ENCODE measurements at regions not wholly inside any gene's neighbourhood (a gene's known extent, or its start where the extent isn't known, plus 50 kb on each side); places are given as distances from the start of the nearest gene placed in this dataset.

DNA sequence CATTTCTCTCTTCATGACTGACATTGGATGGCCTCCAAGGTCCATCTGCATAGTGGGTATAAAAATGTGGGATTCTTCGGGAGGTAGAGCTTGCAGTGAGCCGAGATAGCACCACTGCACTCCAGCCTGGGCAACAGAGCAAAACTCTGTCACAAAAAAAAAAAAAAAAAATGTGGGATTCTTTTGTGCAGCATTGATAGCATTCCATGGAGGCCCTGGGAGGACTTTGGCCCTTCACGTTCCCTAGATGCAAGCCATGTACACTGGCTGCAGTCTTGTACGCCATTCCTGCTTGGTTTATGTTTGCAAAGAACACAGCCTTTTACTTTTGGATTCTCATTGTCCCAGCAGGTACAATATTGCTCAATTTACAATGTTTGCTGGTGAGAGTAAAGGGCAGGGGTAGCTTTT lies 157.8 kb downstream of the SLCO4C1 start (continued):
- TF ChIP-seq, protein P1, sequence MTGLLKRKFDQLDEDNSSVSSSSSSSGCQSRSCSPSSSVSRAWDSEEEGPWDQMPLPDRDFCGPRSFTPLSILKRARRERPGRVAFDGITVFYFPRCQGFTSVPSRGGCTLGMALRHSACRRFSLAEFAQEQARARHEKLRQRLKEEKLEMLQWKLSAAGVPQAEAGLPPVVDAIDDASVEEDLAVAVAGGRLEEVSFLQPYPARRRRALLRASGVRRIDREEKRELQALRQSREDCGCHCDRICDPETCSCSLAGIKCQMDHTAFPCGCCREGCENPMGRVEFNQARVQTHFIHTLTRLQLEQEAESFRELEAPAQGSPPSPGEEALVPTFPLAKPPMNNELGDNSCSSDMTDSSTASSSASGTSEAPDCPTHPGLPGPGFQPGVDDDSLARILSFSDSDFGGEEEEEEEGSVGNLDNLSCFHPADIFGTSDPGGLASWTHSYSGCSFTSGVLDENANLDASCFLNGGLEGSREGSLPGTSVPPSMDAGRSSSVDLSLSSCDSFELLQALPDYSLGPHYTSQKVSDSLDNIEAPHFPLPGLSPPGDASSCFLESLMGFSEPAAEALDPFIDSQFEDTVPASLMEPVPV (CRISPR knock-in tag; IDR thresholded peaks at IDR 0.05), result no peak
- 0 out of 2 replicates have a peak, but pooled peaks have one; percentile 62 for TF ChIP-seq ZNF124 (CRISPR knock-in tag; IDR thresholded peaks at IDR 0.05)
- peak; percentile 84 for TF ChIP-seq PHF21A (CRISPR knock-in tag; IDR thresholded peaks at IDR 0.05)
- no peak for TF ChIP-seq YEATS2 (CRISPR knock-in tag; IDR thresholded peaks at IDR 0.05; ENCODE audit: borderline replicate concordance)
- peak; percentile 69 for TF ChIP-seq MED1 (CRISPR knock-in tag; IDR thresholded peaks at IDR 0.05)
- no peak for TF ChIP-seq ZNF30 (CRISPR knock-in tag; IDR thresholded peaks at IDR 0.05)
- peak; percentile 83 for TF ChIP-seq ZMYM4 (CRISPR knock-in tag; IDR thresholded peaks at IDR 0.05)
- TF ChIP-seq MXD4 (CRISPR knock-in tag; IDR thresholded peaks at IDR 0.05), result no peak
- TF ChIP-seq, protein P2, sequence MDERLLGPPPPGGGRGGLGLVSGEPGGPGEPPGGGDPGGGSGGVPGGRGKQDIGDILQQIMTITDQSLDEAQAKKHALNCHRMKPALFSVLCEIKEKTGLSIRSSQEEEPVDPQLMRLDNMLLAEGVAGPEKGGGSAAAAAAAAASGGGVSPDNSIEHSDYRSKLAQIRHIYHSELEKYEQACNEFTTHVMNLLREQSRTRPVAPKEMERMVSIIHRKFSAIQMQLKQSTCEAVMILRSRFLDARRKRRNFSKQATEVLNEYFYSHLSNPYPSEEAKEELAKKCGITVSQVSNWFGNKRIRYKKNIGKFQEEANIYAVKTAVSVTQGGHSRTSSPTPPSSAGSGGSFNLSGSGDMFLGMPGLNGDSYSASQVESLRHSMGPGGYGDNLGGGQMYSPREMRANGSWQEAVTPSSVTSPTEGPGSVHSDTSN (CRISPR knock-in tag; IDR thresholded peaks at IDR 0.05), result no peak
- no peak for TF ChIP-seq CBFB (CRISPR knock-in tag; IDR thresholded peaks at IDR 0.05)
- no peak for TF ChIP-seq CBX2 (IDR thresholded peaks at IDR 0.05; ENCODE audit: low read depth, low read length)
- no peak for TF ChIP-seq CBX2 (CRISPR knock-in tag; IDR thresholded peaks at IDR 0.05; ENCODE audit: low read depth)
- TF ChIP-seq, protein P3, sequence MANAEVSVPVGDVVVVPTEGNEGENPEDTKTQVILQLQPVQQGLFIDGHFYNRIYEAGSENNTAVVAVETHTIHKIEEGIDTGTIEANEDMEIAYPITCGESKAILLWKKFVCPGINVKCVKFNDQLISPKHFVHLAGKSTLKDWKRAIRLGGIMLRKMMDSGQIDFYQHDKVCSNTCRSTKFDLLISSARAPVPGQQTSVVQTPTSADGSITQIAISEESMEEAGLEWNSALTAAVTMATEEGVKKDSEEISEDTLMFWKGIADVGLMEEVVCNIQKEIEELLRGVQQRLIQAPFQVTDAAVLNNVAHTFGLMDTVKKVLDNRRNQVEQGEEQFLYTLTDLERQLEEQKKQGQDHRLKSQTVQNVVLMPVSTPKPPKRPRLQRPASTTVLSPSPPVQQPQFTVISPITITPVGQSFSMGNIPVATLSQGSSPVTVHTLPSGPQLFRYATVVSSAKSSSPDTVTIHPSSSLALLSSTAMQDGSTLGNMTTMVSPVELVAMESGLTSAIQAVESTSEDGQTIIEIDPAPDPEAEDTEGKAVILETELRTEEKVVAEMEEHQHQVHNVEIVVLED (CRISPR knock-in tag; IDR thresholded peaks at IDR 0.05; ENCODE audit: borderline replicate concordance), result no peak
- TF ChIP-seq ZNF101 (CRISPR knock-in tag; IDR thresholded peaks at IDR 0.05; ENCODE audit: borderline replicate concordance, low read depth), result no peak
- TF ChIP-seq, protein P4, sequence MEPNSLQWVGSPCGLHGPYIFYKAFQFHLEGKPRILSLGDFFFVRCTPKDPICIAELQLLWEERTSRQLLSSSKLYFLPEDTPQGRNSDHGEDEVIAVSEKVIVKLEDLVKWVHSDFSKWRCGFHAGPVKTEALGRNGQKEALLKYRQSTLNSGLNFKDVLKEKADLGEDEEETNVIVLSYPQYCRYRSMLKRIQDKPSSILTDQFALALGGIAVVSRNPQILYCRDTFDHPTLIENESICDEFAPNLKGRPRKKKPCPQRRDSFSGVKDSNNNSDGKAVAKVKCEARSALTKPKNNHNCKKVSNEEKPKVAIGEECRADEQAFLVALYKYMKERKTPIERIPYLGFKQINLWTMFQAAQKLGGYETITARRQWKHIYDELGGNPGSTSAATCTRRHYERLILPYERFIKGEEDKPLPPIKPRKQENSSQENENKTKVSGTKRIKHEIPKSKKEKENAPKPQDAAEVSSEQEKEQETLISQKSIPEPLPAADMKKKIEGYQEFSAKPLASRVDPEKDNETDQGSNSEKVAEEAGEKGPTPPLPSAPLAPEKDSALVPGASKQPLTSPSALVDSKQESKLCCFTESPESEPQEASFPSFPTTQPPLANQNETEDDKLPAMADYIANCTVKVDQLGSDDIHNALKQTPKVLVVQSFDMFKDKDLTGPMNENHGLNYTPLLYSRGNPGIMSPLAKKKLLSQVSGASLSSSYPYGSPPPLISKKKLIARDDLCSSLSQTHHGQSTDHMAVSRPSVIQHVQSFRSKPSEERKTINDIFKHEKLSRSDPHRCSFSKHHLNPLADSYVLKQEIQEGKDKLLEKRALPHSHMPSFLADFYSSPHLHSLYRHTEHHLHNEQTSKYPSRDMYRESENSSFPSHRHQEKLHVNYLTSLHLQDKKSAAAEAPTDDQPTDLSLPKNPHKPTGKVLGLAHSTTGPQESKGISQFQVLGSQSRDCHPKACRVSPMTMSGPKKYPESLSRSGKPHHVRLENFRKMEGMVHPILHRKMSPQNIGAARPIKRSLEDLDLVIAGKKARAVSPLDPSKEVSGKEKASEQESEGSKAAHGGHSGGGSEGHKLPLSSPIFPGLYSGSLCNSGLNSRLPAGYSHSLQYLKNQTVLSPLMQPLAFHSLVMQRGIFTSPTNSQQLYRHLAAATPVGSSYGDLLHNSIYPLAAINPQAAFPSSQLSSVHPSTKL (CRISPR knock-in tag; IDR thresholded peaks at IDR 0.05), result peak; percentile 91
- TF ChIP-seq, protein P5, sequence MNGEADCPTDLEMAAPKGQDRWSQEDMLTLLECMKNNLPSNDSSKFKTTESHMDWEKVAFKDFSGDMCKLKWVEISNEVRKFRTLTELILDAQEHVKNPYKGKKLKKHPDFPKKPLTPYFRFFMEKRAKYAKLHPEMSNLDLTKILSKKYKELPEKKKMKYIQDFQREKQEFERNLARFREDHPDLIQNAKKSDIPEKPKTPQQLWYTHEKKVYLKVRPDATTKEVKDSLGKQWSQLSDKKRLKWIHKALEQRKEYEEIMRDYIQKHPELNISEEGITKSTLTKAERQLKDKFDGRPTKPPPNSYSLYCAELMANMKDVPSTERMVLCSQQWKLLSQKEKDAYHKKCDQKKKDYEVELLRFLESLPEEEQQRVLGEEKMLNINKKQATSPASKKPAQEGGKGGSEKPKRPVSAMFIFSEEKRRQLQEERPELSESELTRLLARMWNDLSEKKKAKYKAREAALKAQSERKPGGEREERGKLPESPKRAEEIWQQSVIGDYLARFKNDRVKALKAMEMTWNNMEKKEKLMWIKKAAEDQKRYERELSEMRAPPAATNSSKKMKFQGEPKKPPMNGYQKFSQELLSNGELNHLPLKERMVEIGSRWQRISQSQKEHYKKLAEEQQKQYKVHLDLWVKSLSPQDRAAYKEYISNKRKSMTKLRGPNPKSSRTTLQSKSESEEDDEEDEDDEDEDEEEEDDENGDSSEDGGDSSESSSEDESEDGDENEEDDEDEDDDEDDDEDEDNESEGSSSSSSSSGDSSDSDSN (CRISPR knock-in tag; IDR thresholded peaks at IDR 0.05), result no peak
- no peak for TF ChIP-seq ZNF34 (CRISPR knock-in tag; IDR thresholded peaks at IDR 0.05; ENCODE audit: borderline replicate concordance)
- no peak for TF ChIP-seq MEF2D (CRISPR knock-in tag; IDR thresholded peaks at IDR 0.05)
- TF ChIP-seq KLF16 (CRISPR knock-in tag; IDR thresholded peaks at IDR 0.05), result 0 out of 4 replicates have a peak, but pooled peaks of 1 of the 2 experiments have one; percentile 34
